Keratinocyte (primary cell): ENCODE measurements at regions not wholly inside any gene's neighbourhood (a gene's known extent, or its start where the extent isn't known, plus 50 kb on each side); places are given as distances from the start of the nearest gene placed in this dataset.

Experiments
- DNase-seq: peaks from one replicate; pipeline ENCODE4 v3.0.0-alpha.2; 2011; ENCODE audit warnings: low read depth, missing footprints, low spot score
- FAIRE-seq: peaks from 2 replicates; lab custom pipeline; 2011; peaks lifted over from hg19 to GRCh38; lab: Jason Lieb, UNC
- H2AFZ ChIP-seq: 2 replicates; pipeline ENCODE4 v1.6.0; 2012; ENCODE audit warnings: low read length, control low read depth, inconsistent platforms; ENCODE audit not compliant: control insufficient read depth
- H3K27ac ChIP-seq: 2 replicates; pipeline ENCODE4 v1.5.1; 2011; ENCODE audit warnings: low read length; ENCODE audit not compliant: control insufficient read depth, insufficient read depth
- H3K27me3 ChIP-seq: 3 replicates; pipeline ENCODE4 v1.6.0; 2011; ENCODE audit warnings: low read length; ENCODE audit not compliant: control insufficient read depth, insufficient read depth; ENCODE audit errors: extremely low read depth
- H3K36me3 ChIP-seq, 2 experiments: 2 replicates in 1 of 2; 3 replicates in 1 of 2; pipeline ENCODE4 v1.5.1; 2011; ENCODE audit warnings: low read length in 2 of 2, mild to moderate bottlenecking in 1 of 2; ENCODE audit not compliant: control insufficient read depth in 2 of 2, insufficient read depth in 2 of 2; ENCODE audit errors: extremely low read depth in 1 of 2
- H3K4me1 ChIP-seq: 3 replicates; pipeline ENCODE4 v1.5.1; 2011; ENCODE audit warnings: low read length; ENCODE audit not compliant: control insufficient read depth, insufficient read depth; ENCODE audit errors: extremely low read depth
- H3K4me2 ChIP-seq: 3 replicates; pipeline ENCODE4 v1.6.0; 2011; ENCODE audit warnings: low read depth, low read length; ENCODE audit not compliant: control insufficient read depth, insufficient read depth; ENCODE audit errors: extremely low read depth
- H3K4me3 ChIP-seq, 3 experiments: fragments of 200-600 bp in 1 of 3; sonication (generic) in 1 of 3; 2 replicates in 2 of 3; 3 replicates in 1 of 3; pipeline ENCODE4 v1.5.1; 2011 to 2016; ENCODE audit warnings: low read length in 3 of 3, mild to moderate bottlenecking in 3 of 3, control low read depth in 2 of 3, inconsistent platforms in 1 of 3, low read depth in 1 of 3, mixed read lengths in 1 of 3, mixed run types in 1 of 3, moderate library complexity in 1 of 3; ENCODE audit not compliant: control insufficient read depth in 2 of 3, insufficient read depth in 2 of 3; ENCODE audit errors: extremely low read depth in 1 of 3
- H3K79me2 ChIP-seq: 2 replicates; pipeline ENCODE4 v1.6.0; 2012; ENCODE audit warnings: low read length; ENCODE audit not compliant: control insufficient read depth, insufficient read depth
- H3K9ac ChIP-seq: 3 replicates; pipeline ENCODE4 v1.6.0; 2011; ENCODE audit warnings: low read length; ENCODE audit not compliant: control insufficient read depth, insufficient read depth; ENCODE audit errors: extremely low read depth
- H3K9me1 ChIP-seq: 3 replicates; pipeline ENCODE4 v1.6.0; 2011; ENCODE audit warnings: low read length; ENCODE audit not compliant: control insufficient read depth, insufficient read depth; ENCODE audit errors: extremely low read depth
- H3K9me3 ChIP-seq: 2 replicates; pipeline ENCODE4 v1.5.1; 2012; ENCODE audit warnings: low read depth, low read length; ENCODE audit not compliant: control insufficient read depth
- H4K20me1 ChIP-seq: 3 replicates; pipeline ENCODE4 v1.6.0; 2011; ENCODE audit warnings: low read length; ENCODE audit not compliant: control insufficient read depth, insufficient read depth; ENCODE audit errors: extremely low read depth
- CTCF ChIP-seq, 3 experiments: IDR thresholded peaks in 1 of 3; conservative IDR thresholded peaks in 1 of 3; optimal IDR thresholded peaks in 1 of 3; 2 replicates in 2 of 3; 3 replicates in 1 of 3; pipeline versions ENCODE3 to v1.5.1; 2011; ENCODE audit warnings: low read length in 3 of 3, mild to moderate bottlenecking in 3 of 3, moderate library complexity in 2 of 3, control low read depth in 1 of 3, inconsistent platforms in 1 of 3; ENCODE audit not compliant: insufficient read depth in 2 of 3; ENCODE audit errors: extremely low read depth in 1 of 3
- EZH2 ChIP-seq: IDR thresholded peaks from one replicate; pipeline ENCODE4 v1.6.1; 2012; ENCODE audit warnings: inconsistent platforms, mild to moderate bottlenecking, low read length, moderate library complexity
- dilution Hi-C: fragments of 300-500 bp; cut with MboI; formaldehyde crosslinking; loops from one replicate; pipeline ENCODE4 v1.7.0; 2020; ENCODE audit warnings: low sequenced_read_pairs; ENCODE audit not compliant: extremely low pct_ligation_motif_present

DNA sequence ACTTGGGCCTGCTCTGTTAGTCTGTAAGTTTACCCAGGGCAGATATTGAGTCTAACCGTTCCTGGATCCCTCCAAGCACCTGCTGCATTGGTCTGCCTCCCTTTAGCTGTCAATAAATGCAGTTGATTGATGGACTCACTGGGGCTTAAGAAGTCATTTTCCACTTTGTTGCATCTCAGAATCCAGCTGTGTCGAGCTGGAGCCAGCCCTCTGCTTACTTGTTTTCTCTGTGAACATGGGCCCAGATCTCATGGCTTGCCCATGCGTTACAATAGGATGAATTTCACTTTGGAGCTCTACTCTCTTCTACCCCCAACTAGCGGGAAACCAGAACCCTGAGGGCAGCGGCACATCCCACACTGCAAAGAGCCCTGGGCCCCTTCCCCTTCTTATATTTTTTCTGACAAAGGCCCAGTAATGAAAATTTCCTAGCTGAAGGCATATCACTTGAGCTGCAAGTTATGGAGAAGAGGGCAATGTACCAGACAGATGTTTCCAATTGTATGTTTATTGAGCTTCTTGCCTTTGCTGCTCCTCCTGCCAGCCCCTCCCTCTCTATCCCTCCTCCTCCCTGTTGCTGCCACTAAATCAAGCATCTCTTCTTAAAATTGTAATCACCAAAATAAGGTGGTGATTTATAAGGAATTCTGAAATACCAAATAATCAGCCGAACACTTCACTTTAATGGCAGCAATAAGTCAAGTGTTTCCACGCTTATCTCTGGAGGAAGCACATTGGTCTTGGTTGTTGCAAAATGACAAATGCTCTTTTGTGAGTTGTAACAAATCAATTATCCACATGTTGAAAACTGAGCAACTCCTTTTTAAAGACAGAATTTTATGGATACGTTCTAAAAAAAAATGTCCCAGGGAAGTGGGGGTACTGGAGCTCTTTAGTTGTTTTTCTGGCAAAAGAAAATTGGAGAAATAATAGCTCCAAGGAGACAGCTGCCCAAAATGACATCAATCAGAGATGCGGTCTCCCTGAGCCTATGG lies 212.3 kb upstream of the ZBED5 start:
- no peaks in the 10 kb centered on the region for H3K9me3 ChIP-seq
- H3K36me3 ChIP-seq = no peaks in the 10 kb centered on the region
- H2AFZ ChIP-seq = no peak overlapping the region
- no peak overlapping the region for H3K4me3 ChIP-seq
- H4K20me1 ChIP-seq = peaks cover 4% of the 10 kb centered on the region
- no peak overlapping the region for H3K9ac ChIP-seq
- H3K9me1 ChIP-seq = peaks cover 3% of the 10 kb centered on the region
- no peaks in the 10 kb centered on the region for H3K27me3 ChIP-seq
- dilution Hi-C loops = no loop called here
- no peak overlapping the region for H3K27ac ChIP-seq
- DNase-seq (no peak), FAIRE-seq (no peak)
- peaks cover 9% of the 10 kb centered on the region for H3K4me1 ChIP-seq
- H3K79me2 ChIP-seq = no peaks in the 10 kb centered on the region
- H3K4me2 ChIP-seq = no peak overlapping the region
- TF ChIP-seq EZH2 = no peak
- no peak for TF ChIP-seq CTCF (optimal IDR thresholded peaks at IDR 0.05 in 1 of 3, IDR thresholded peaks at IDR 0.05 in 1 of 3, conservative IDR thresholded peaks at IDR 0.05 in 1 of 3; ENCODE audit: extremely low read depth in 1 of 3, insufficient read depth in 2 of 3, low read length in 3 of 3)

GRCh38 chr11:11068113-11068512 lies 210.3 kb upstream of the ZBED5 start:
- Histone ChIP-seq H2AFZ (no peak overlapping the region), H4K20me1 (peaks cover 4% of the 10 kb centered on the region), H3K9me3 (no peaks in the 10 kb centered on the region), H3K4me1 (peaks cover 9% of the 10 kb centered on the region), H3K4me2 (no peak overlapping the region), H3K4me3 (no peak overlapping the region), H3K36me3 (no peaks in the 10 kb centered on the region), H3K27me3 (no peaks in the 10 kb centered on the region), H3K79me2 (no peaks in the 10 kb centered on the region), H3K9ac (no peak overlapping the region), H3K27ac (no peak overlapping the region), H3K9me1 (no peaks in the 10 kb centered on the region)
- dilution Hi-C loops = no loop called here
- no peak for TF ChIP-seq EZH2
- no peak for TF ChIP-seq CTCF (optimal IDR thresholded peaks at IDR 0.05 in 1 of 3, IDR thresholded peaks at IDR 0.05 in 1 of 3, conservative IDR thresholded peaks at IDR 0.05 in 1 of 3; ENCODE audit: extremely low read depth in 1 of 3, insufficient read depth in 2 of 3, low read length in 3 of 3)
- no peak for FAIRE-seq
- DNase-seq = no peak
